ENCODE measurements at regions not wholly inside any gene's neighbourhood (a gene's known extent, or its start where the extent isn't known, plus 50 kb on each side); places are given as distances from the start of the nearest gene placed in this dataset.
"Not testable (repeated sequence)": the region's sequence is repeated elsewhere in the genome, so short reads cannot be mapped to it uniquely, and the experiment has no call there.

GRCh38 chr3:72080095-72080494 lies 295.1 kb upstream of the PROK2 start:
- peaks cover 16% of the 10 kb centered on the region for H3K4me1 Mint-ChIP-seq
- no peak overlapping the region for H3K4me3 Mint-ChIP-seq
- peaks cover 12% of the 10 kb centered on the region for H3K9me3 Mint-ChIP-seq
- peaks cover 4% of the 10 kb centered on the region for H3K27me3 Mint-ChIP-seq
- no peak for DNase-seq
- CTCF ChIA-PET: interaction anchor here (1.1 kb wide), 1 partner anchor 11 kb away, joined by 3 read pairs; no protein-coding TSS in a partner anchor
- H3K27ac Mint-ChIP-seq: no peak overlapping the region
- H3K36me3 Mint-ChIP-seq: peaks cover 5% of the 10 kb centered on the region

GRCh38 chr3:72079369-72079872 lies 294.5 kb upstream of the PROK2 start:
- Mint-ChIP-seq H3K27me3 (peaks cover 4% of the 10 kb centered on the region), H3K4me1 (peaks cover 16% of the 10 kb centered on the region), H3K9me3 (peaks cover 17% of the 10 kb centered on the region), H3K27ac (no peak overlapping the region), H3K4me3 (no peak overlapping the region), H3K36me3 (peaks cover 5% of the 10 kb centered on the region)
- CTCF ChIA-PET: interaction anchor here (1.1 kb wide), 1 partner anchor 12 kb away, joined by 3 read pairs; no protein-coding TSS in a partner anchor
- no peak for DNase-seq

- Mint-ChIP-seq H3K36me3 (peaks cover 5% of the 10 kb centered on the region), H3K9me3 (peaks cover 17% of the 10 kb centered on the region)
- CTCF ChIA-PET: no interaction called here
Measured at GRCh38 chr3:72078676-72079368, 293.9 kb upstream of the PROK2 start.

GRCh38 chr3:72077473-72078259 lies 292.7 kb upstream of the PROK2 start:
- CTCF ChIA-PET: no interaction called here
- H3K9me3 Mint-ChIP-seq: peaks cover 17% of the 10 kb centered on the region
- peaks cover 14% of the 10 kb centered on the region for H3K4me1 Mint-ChIP-seq
- no peak overlapping the region for H3K4me3 Mint-ChIP-seq
- H3K36me3 Mint-ChIP-seq: peaks cover 5% of the 10 kb centered on the region
- no peak overlapping the region for H3K27ac Mint-ChIP-seq
- peaks cover 4% of the 10 kb centered on the region for H3K27me3 Mint-ChIP-seq
- DNase-seq: no peak

More at GRCh38 chr3:72078676-72079368, 293.9 kb upstream of the PROK2 start:
- H3K27ac Mint-ChIP-seq: no peak overlapping the region
- no peak overlapping the region for H3K4me3 Mint-ChIP-seq
- peaks cover 16% of the 10 kb centered on the region for H3K4me1 Mint-ChIP-seq
- H3K27me3 Mint-ChIP-seq: peaks cover 4% of the 10 kb centered on the region
- no peak for DNase-seq

GRCh38 chr3:72075848-72076247 lies 290.9 kb upstream of the PROK2 start:
- Mint-ChIP-seq H3K9me3 (peaks cover 17% of the 10 kb centered on the region), H3K4me1 (peaks cover 14% of the 10 kb centered on the region)
- DNase-seq, H3K36me3 Mint-ChIP-seq, H3K4me3 Mint-ChIP-seq, H3K27ac Mint-ChIP-seq, H3K27me3 Mint-ChIP-seq, CTCF ChIA-PET: not testable (repeated sequence)

GRCh38 chr3:72071624-72072023 lies 286.7 kb upstream of the PROK2 start:
- Mint-ChIP-seq H3K36me3 (peaks cover 5% of the 10 kb centered on the region), H3K4me3 (no peak overlapping the region), H3K27me3 (peaks cover 2% of the 10 kb centered on the region), H3K9me3 (peaks cover 13% of the 10 kb centered on the region), H3K4me1 (no peaks in the 10 kb centered on the region), H3K27ac (no peak overlapping the region)
- DNase-seq: no peak
- CTCF ChIA-PET: no interaction called here

GRCh38 chr3:72070005-72070404 lies 285.1 kb upstream of the PROK2 start:
- no peak overlapping the region for H3K4me3 Mint-ChIP-seq
- DNase-seq: no peak
- H3K27ac Mint-ChIP-seq: no peak overlapping the region
- peaks cover 6% of the 10 kb centered on the region for H3K27me3 Mint-ChIP-seq
- H3K9me3 Mint-ChIP-seq: peaks cover 4% of the 10 kb centered on the region
- CTCF ChIA-PET: no interaction called here
- no peaks in the 10 kb centered on the region for H3K4me1 Mint-ChIP-seq
- H3K36me3 Mint-ChIP-seq: no peaks in the 10 kb centered on the region

GRCh38 chr3:72069543-72069942 lies 284.6 kb upstream of the PROK2 start:
- DNase-seq: no peak
- no peaks in the 10 kb centered on the region for H3K36me3 Mint-ChIP-seq
- H3K27ac Mint-ChIP-seq: no peak overlapping the region
- peaks cover 6% of the 10 kb centered on the region for H3K27me3 Mint-ChIP-seq
- H3K4me3 Mint-ChIP-seq: no peak overlapping the region
- no peaks in the 10 kb centered on the region for H3K4me1 Mint-ChIP-seq
- H3K9me3 Mint-ChIP-seq: no peaks in the 10 kb centered on the region
- CTCF ChIA-PET: no interaction called here

GRCh38 chr3:72068621-72069020 lies 283.7 kb upstream of the PROK2 start:
- H3K36me3 Mint-ChIP-seq: no peaks in the 10 kb centered on the region
- DNase-seq: no peak
- H3K9me3 Mint-ChIP-seq: peaks cover 4% of the 10 kb centered on the region
- no peak overlapping the region for H3K27ac Mint-ChIP-seq
- H3K4me3 Mint-ChIP-seq: no peak overlapping the region
- no peaks in the 10 kb centered on the region for H3K4me1 Mint-ChIP-seq
- peaks cover 6% of the 10 kb centered on the region for H3K27me3 Mint-ChIP-seq
- CTCF ChIA-PET: no interaction called here

GRCh38 chr3:72067721-72068120 lies 282.8 kb upstream of the PROK2 start:
- peaks cover 4% of the 10 kb centered on the region for H3K9me3 Mint-ChIP-seq
- DNase-seq: no peak
- H3K36me3 Mint-ChIP-seq: no peaks in the 10 kb centered on the region
- H3K27ac Mint-ChIP-seq: no peak overlapping the region
- H3K27me3 Mint-ChIP-seq: peaks cover 9% of the 10 kb centered on the region
- no peaks in the 10 kb centered on the region for H3K4me1 Mint-ChIP-seq
- no peak overlapping the region for H3K4me3 Mint-ChIP-seq
- CTCF ChIA-PET: no interaction called here

- Mint-ChIP-seq H3K4me3 (no peak overlapping the region), H3K36me3 (no peaks in the 10 kb centered on the region), H3K9me3 (peaks cover 5% of the 10 kb centered on the region), H3K27me3 (peaks cover 13% of the 10 kb centered on the region), H3K4me1 (no peaks in the 10 kb centered on the region), H3K27ac (no peak overlapping the region)
- CTCF ChIA-PET: no interaction called here
- DNase-seq: no peak
Measured at GRCh38 chr3:72065872-72066641, 281.1 kb upstream of the PROK2 start.

GRCh38 chr3:72065236-72065635 lies 280.3 kb upstream of the PROK2 start:
- Mint-ChIP-seq H3K36me3 (no peaks in the 10 kb centered on the region), H3K27ac (no peak overlapping the region), H3K9me3 (peaks cover 5% of the 10 kb centered on the region), H3K4me3 (no peak overlapping the region), H3K4me1 (no peaks in the 10 kb centered on the region), H3K27me3 (peaks cover 13% of the 10 kb centered on the region)
- CTCF ChIA-PET: no interaction called here
- no peak for DNase-seq

GRCh38 chr3:72064727-72065126 lies 279.8 kb upstream of the PROK2 start:
- H3K9me3 Mint-ChIP-seq, H3K4me1 Mint-ChIP-seq, H3K27ac Mint-ChIP-seq, DNase-seq, CTCF ChIA-PET, H3K4me3 Mint-ChIP-seq, H3K36me3 Mint-ChIP-seq: not testable (repeated sequence)
- peaks cover 13% of the 10 kb centered on the region for H3K27me3 Mint-ChIP-seq

- CTCF ChIA-PET: no interaction called here
- Mint-ChIP-seq H3K9me3 (peaks cover 5% of the 10 kb centered on the region), H3K27ac (no peak overlapping the region), H3K36me3 (no peaks in the 10 kb centered on the region), H3K4me3 (no peak overlapping the region), H3K4me1 (no peaks in the 10 kb centered on the region), H3K27me3 (peaks cover 13% of the 10 kb centered on the region)
- no peak for DNase-seq
Measured at GRCh38 chr3:72062017-72062416, 277.1 kb upstream of the PROK2 start.

All from activated naive CD4-positive, alpha-beta T cell treated with anti-CD3 and anti-CD28 coated beads, Interleukin-2, amount 10 ng/mL, durations not matched to agents 7 days and 5 days (primary cell).